Prostate gland (tissue), 2 donors: ENCODE measurements at regions not wholly inside any gene's neighbourhood (a gene's known extent, or its start where the extent isn't known, plus 50 kb on each side); places are given as distances from the start of the nearest gene placed in this dataset.

Source experiments
- DNase-seq: peaks from one replicate; pipeline ENCODE4 v3.0.0-alpha.2; 2019; ENCODE audit warnings: low spot score
- H3K27ac ChIP-seq, 2 donors: fragments of 200-600 bp; sonication (generic); 2 replicates each; pipeline ENCODE4 v1.5.1; 2017 to 2019
- H3K27me3 ChIP-seq: fragments of 200-600 bp; sonication (generic); replicated peaks from 2 replicates; pipeline ENCODE4 v1.5.1; 2019; ENCODE audit not compliant: insufficient read depth
- H3K36me3 ChIP-seq, 2 donors: fragments of 200-600 bp; sonication (generic); 1 replicate in 1 of 2; 2 replicates in 1 of 2; pipeline versions ENCODE4 v1.5.1 to v1.8.1; 2017 to 2019
- H3K4me1 ChIP-seq: fragments of 200-600 bp; sonication (generic); replicated peaks from 2 replicates; pipeline ENCODE4 v1.5.1; 2019
- H3K4me3 ChIP-seq, 2 donors: fragments of 200-600 bp; sonication (generic); 2 replicates each; pipeline ENCODE4 v1.5.1; 2017 to 2019
- H3K9me3 ChIP-seq: fragments of 200-600 bp; sonication (generic); 2 replicates; pipeline ENCODE4 v1.5.1; 2017
- POLR2A ChIP-seq: fragments of 450-650 bp; IDR thresholded peaks from one replicate; pipeline ENCODE4 v1.6.1; 2016; ENCODE audit warnings: antibody characterized with exemption, mild to moderate bottlenecking
- POLR2AphosphoS5 ChIP-seq: sonication (generic); formaldehyde crosslinking; IDR thresholded peaks from one replicate; pipeline ENCODE4 v1.6.1; 2017; ENCODE audit warnings: antibody characterized with exemption
- WGBS: methylation state at CpG from one replicate; pipeline ENCODE4 v1.1.5; 2018; 5-methylcytosine and 5-hydroxymethylcytosine counted together
- intact Hi-C: fragments of 100-400 bp; cut with DNase I; formaldehyde crosslinking; loops from one replicate; pipeline ENCODE4 v1.14.2; 2022
- TF ChIP-seq, protein P1 (sequence below), 4 experiments: fragments of 200-600 bp in 2 of 4; fragments of 450-650 bp in 2 of 4; sonication (generic) in 2 of 4; IDR thresholded peaks; 1 replicate in 3 of 4; 2 replicates in 1 of 4; pipeline ENCODE4 v1.5.1; 2016 to 2019; ENCODE audit warnings: antibody characterized with exemption in 4 of 4, mild to moderate bottlenecking in 2 of 4, moderate library complexity in 2 of 4

DNA sequence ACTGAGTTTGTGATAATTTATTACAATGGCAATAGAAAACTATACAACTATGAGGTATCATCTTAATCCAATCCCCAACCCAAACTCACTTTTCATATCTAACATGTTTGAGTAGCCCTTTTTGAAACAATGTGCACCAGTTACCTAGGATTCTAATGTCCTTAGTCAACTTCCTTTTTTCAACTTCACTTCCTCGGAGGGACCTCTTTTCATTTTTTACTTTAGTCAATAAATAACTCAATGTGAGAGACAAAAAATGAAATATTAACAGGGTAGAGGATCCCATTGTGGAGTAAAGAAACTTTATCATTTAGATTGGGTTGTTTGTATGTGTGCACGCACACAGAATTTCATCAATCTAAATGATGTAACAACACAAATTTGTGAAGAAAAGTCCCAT lies 193.6 kb upstream of the LRRC3B start:
- no peaks in the 10 kb centered on the region for H3K36me3 ChIP-seq
- intact Hi-C loops, result no loop called here
- no peak overlapping the region for H3K4me3 ChIP-seq
- no peaks in the 10 kb centered on the region for H3K4me1 ChIP-seq
- DNase-seq, result no peak
- WGBS, result 80% methylated on average over 2 of the region's 2 CpGs
- H3K27me3 ChIP-seq, result no peaks in the 10 kb centered on the region
- no peak overlapping the region for H3K27ac ChIP-seq
- no peak for TF ChIP-seq POLR2A
- TF ChIP-seq, protein P1, sequence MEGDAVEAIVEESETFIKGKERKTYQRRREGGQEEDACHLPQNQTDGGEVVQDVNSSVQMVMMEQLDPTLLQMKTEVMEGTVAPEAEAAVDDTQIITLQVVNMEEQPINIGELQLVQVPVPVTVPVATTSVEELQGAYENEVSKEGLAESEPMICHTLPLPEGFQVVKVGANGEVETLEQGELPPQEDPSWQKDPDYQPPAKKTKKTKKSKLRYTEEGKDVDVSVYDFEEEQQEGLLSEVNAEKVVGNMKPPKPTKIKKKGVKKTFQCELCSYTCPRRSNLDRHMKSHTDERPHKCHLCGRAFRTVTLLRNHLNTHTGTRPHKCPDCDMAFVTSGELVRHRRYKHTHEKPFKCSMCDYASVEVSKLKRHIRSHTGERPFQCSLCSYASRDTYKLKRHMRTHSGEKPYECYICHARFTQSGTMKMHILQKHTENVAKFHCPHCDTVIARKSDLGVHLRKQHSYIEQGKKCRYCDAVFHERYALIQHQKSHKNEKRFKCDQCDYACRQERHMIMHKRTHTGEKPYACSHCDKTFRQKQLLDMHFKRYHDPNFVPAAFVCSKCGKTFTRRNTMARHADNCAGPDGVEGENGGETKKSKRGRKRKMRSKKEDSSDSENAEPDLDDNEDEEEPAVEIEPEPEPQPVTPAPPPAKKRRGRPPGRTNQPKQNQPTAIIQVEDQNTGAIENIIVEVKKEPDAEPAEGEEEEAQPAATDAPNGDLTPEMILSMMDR (IDR thresholded peaks at IDR 0.05), result no peak
- TF ChIP-seq POLR2AphosphoS5, result no peak
- H3K9me3 ChIP-seq, result no peaks in the 10 kb centered on the region

DNA sequence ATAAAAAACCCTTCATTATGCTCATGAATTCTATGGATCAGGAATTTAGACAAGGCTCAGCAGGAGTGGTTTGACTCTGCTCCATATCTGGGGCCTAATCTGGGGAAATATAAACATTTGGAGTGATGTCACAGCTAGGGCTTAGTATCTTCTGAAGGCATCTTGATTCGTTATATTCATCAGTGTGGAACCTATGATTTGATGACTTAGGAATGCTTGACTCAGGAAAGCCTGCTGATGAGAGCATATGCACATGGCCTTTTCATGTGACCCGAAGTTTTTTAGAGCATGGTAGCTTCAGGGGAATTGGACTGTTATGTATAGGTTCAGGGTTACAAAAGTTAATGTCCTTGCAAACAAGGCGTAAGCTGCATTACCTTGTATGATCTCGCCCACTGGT lies 184.9 kb upstream of the LRRC3B start:
- no peaks in the 10 kb centered on the region for H3K27me3 ChIP-seq
- intact Hi-C loops, result no loop called here
- TF ChIP-seq POLR2A (no peak), POLR2AphosphoS5 (no peak)
- TF ChIP-seq, protein P1 (IDR thresholded peaks at IDR 0.05), result no peak
- H3K4me3 ChIP-seq, result no peak overlapping the region
- no peak overlapping the region for H3K27ac ChIP-seq
- DNase-seq, result no peak
- no peaks in the 10 kb centered on the region for H3K4me1 ChIP-seq
- WGBS, result 81% methylated on average over 4 of the region's 4 CpGs
- no peaks in the 10 kb centered on the region for H3K36me3 ChIP-seq
- H3K9me3 ChIP-seq, result no peaks in the 10 kb centered on the region

DNA sequence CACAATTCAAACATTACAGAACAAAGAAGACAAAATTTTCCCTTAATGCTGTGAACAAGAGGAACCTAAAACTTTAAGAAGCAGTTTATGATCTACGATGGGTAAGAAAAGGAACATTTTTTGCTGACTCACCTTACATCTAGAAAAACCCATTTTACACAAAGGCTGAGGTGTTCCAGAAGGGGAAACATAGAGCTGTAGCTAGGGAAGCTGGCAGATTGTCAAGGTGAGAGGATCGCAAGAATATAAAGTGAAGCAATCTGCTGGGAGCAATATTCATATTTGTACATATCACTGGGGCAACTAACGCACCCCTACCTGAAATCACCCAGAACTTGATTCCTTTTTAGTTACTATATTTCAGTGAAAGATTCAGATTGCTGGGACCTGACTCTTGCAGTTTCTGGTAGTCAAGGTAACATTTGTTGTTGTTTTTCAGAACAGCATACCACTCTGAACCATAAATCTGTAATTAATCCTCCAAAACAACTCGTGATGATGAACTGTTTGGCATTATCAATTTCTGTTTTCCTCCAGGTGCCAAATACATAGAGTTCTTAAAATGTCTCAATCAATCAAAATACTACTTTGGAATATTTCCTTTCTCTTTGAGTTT lies 184.1 kb upstream of the LRRC3B start:
- Histone ChIP-seq H3K4me3 (no peak overlapping the region), H3K27ac (no peak overlapping the region), H3K9me3 (no peaks in the 10 kb centered on the region), H3K27me3 (no peaks in the 10 kb centered on the region), H3K4me1 (no peaks in the 10 kb centered on the region), H3K36me3 (no peaks in the 10 kb centered on the region)
- no peak for TF ChIP-seq POLR2A
- TF ChIP-seq, protein P1 (IDR thresholded peaks at IDR 0.05), result no peak
- TF ChIP-seq POLR2AphosphoS5, result no peak
- 71% methylated on average over 4 of the region's 4 CpGs for WGBS
- intact Hi-C loops, result no loop called here
- DNase-seq, result no peak

DNA sequence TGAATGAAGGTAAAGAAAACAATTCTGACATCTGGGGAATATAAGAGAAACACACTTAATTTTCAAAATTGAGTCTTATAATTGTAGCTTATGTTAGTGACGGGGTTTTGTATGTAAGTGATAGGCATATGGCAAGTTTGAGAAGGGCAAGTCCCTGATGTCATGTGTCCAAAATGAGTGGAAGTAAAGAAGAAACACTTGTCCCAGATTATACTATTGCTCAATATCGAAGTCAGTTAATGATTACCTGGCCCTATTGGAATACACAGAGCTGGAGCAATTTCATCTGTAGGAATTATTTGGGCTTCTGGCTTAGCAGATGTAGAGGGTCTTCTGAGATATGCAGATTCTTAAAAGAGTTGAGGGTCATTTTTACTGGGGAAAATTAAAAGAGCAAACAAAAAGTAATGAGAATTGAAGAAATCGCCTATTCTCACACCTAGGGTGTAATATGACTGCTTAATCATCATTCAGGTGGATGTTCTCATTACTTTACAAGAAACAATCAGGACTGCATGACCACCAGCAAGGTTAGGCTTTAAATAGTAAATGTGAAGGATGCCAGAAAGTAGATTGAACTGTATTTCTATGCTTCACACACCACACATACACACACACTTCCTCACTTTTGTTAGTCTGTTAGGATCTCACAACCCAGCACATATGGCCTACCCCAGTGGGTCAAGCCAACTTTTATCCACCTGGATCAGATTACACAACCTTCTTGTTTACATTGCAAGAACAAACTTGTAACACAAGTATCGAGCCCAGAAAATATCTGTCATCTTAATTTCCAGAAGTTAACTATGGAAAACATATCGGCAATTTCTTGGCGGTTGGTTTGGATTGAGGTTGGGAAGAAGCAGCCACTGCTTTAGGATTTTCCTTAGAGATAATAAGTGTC lies 183.3 kb upstream of the LRRC3B start:
- H3K4me1 ChIP-seq, result no peaks in the 10 kb centered on the region
- no peaks in the 10 kb centered on the region for H3K36me3 ChIP-seq
- DNase-seq, result no peak
- 68% methylated on average over 6 of the region's 6 CpGs for WGBS
- intact Hi-C loops, result no loop called here
- no peak overlapping the region for H3K4me3 ChIP-seq
- H3K9me3 ChIP-seq, result no peaks in the 10 kb centered on the region
- TF ChIP-seq, protein P1 (IDR thresholded peaks at IDR 0.05), result no peak
- TF ChIP-seq POLR2A (no peak), POLR2AphosphoS5 (no peak)
- no peaks in the 10 kb centered on the region for H3K27me3 ChIP-seq
- no peak overlapping the region for H3K27ac ChIP-seq
